WERI-Rb-1 (cell line): ENCODE measurements at regions not wholly inside any gene's neighbourhood (a gene's known extent, or its start where the extent isn't known, plus 50 kb on each side); places are given as distances from the start of the nearest gene placed in this dataset.
A peak's percentile ranks its signal among the peaks of the same experiment; 100 is the strongest.

Experiments
- DNase-seq: peaks from one replicate; pipeline ENCODE4 v3.0.0-alpha.2; 2020
- H3K27ac ChIP-seq: fragments of 250-450 bp; sonication (Bioruptor Pico); 2 replicates; pipeline ENCODE4 v1.5.1; 2020; ENCODE audit warnings: mild to moderate bottlenecking, moderate library complexity
- H3K27me3 ChIP-seq: fragments of 250-450 bp; sonication (Bioruptor Pico); 2 replicates; pipeline ENCODE4 v1.5.1; 2021; ENCODE audit warnings: mild to moderate bottlenecking, low read depth, moderate library complexity; ENCODE audit not compliant: insufficient read depth, severe bottlenecking
- H3K36me3 ChIP-seq: fragments of 250-450 bp; sonication (Bioruptor Pico); 2 replicates; pipeline ENCODE4 v1.5.1; 2020; ENCODE audit warnings: mild to moderate bottlenecking, moderate library complexity
- H3K4me3 ChIP-seq: 2 replicates; pipeline ENCODE4 v1.5.1; 2011; ENCODE audit warnings: low read depth, mild to moderate bottlenecking, control low read depth, low read length
- H3K9me3 ChIP-seq: fragments of 250-450 bp; sonication (Bioruptor Pico); 2 replicates; pipeline ENCODE4 v1.5.1; 2021; ENCODE audit warnings: mild to moderate bottlenecking, moderate library complexity; ENCODE audit not compliant: severe bottlenecking
- CTCF ChIP-seq: IDR thresholded peaks from 2 replicates; pipeline ENCODE4 v1.5.1; 2011; ENCODE audit warnings: low read depth, mild to moderate bottlenecking, control low read depth, inconsistent platforms, low read length

- Histone ChIP-seq H3K9me3 (no peaks in the 10 kb centered on the region), H3K4me3 (no peak overlapping the region), H3K36me3 (no peaks in the 10 kb centered on the region), H3K27me3 (no peaks in the 10 kb centered on the region), H3K27ac (no peak overlapping the region)
- TF ChIP-seq CTCF: no peak
- no peak for DNase-seq
These were observed 431.5 kb upstream of the CHRM3 start for GRCh38 chr1:238954865-238955264.

- no peaks in the 10 kb centered on the region for H3K27me3 ChIP-seq
- no peak for TF ChIP-seq CTCF
- H3K36me3 ChIP-seq: no peaks in the 10 kb centered on the region
- no peak overlapping the region for H3K4me3 ChIP-seq
- no peaks in the 10 kb centered on the region for H3K9me3 ChIP-seq
- no peak for DNase-seq
- no peak overlapping the region for H3K27ac ChIP-seq
These were observed 432.8 kb upstream of the CHRM3 start for GRCh38 chr1:238953448-238954010.

GRCh38 chr1:238951809-238952208 lies 434.6 kb upstream of the CHRM3 start:
- Histone ChIP-seq H3K27me3 (no peaks in the 10 kb centered on the region), H3K36me3 (no peaks in the 10 kb centered on the region), H3K4me3 (no peak overlapping the region), H3K27ac (no peak overlapping the region), H3K9me3 (no peaks in the 10 kb centered on the region)
- DNase-seq: peak; percentile 54
- peak; percentile 42; the same call in 1 of the 2 replicates for TF ChIP-seq CTCF

GRCh38 chr1:238950784-238951183 lies 435.6 kb upstream of the CHRM3 start:
- Histone ChIP-seq H3K4me3 (no peak overlapping the region), H3K27me3 (no peaks in the 10 kb centered on the region), H3K27ac (no peak overlapping the region), H3K9me3 (no peaks in the 10 kb centered on the region), H3K36me3 (no peaks in the 10 kb centered on the region)
- no peak for DNase-seq
- TF ChIP-seq CTCF: no peak

- Histone ChIP-seq H3K36me3 (no peaks in the 10 kb centered on the region), H3K9me3 (no peaks in the 10 kb centered on the region), H3K27me3 (no peaks in the 10 kb centered on the region), H3K4me3 (no peak overlapping the region), H3K27ac (no peak overlapping the region)
- no peak for DNase-seq
- no peak for TF ChIP-seq CTCF
These were observed 436.4 kb upstream of the CHRM3 start for GRCh38 chr1:238950017-238950416.

GRCh38 chr1:238944028-238944427 lies 442.3 kb upstream of the CHRM3 start:
- no peak overlapping the region for H3K27ac ChIP-seq
- peak; percentile 37; the same call in 1 of the 2 replicates for TF ChIP-seq CTCF
- H3K36me3 ChIP-seq: no peaks in the 10 kb centered on the region

More at GRCh38 chr1:238944028-238944427, 442.3 kb upstream of the CHRM3 start:
- Histone ChIP-seq H3K9me3 (no peaks in the 10 kb centered on the region), H3K27me3 (no peaks in the 10 kb centered on the region), H3K4me3 (no peak overlapping the region)
- DNase-seq: peak; percentile 23
